GM12878 (cell line): ENCODE measurements at regions not wholly inside any gene's neighbourhood (a gene's known extent, or its start where the extent isn't known, plus 50 kb on each side); places are given as distances from the start of the nearest gene placed in this dataset.

ENCODE experiments used
- ATAC-seq: fragments of 200-7000 bp; cut with Tn5 transposase; 3 replicates; pipeline ENCODE4 v1.9.1; 2020; ENCODE audit warnings: mild to moderate bottlenecking, moderate library complexity
- BruUV-seq: library from RNA; stranded (reverse); fragments of 400-500 nt; replicated peaks from 2 replicates; lab custom pipeline; 2021; lab: Mats Ljungman, UMichigan
- CTCF ChIA-PET: fragments of 300-600 bp; sonication (Branson Sonifier 250); formaldehyde crosslinking; extraction: SDS; loops from one replicate; lab custom pipeline; 2021; ENCODE audit warnings: inconsistent platforms; lab: Yijun Ruan, JAX
- POLR2A ChIA-PET: fragments of 350-600 bp; formaldehyde crosslinking; extraction: SDS; loops from one replicate; lab custom pipeline; 2021; ENCODE audit warnings: inconsistent platforms; lab: Charles Lee
- RAD21 ChIA-PET: fragments of 300-600 bp; sonication (Branson Sonifier 250); formaldehyde crosslinking; loops from one replicate; lab custom pipeline; 2023; ENCODE audit warnings: antibody characterized with exemption; ENCODE audit not compliant: unreplicated experiment; lab: Charles Lee
- SMC1A ChIA-PET: fragments of 300-600 bp; sonication (Branson Sonifier 250); formaldehyde crosslinking; loops from one replicate; lab custom pipeline; 2023; ENCODE audit not compliant: unreplicated experiment, uncharacterized antibody; lab: Charles Lee
- DNase-seq: peaks from one replicate; pipeline ENCODE4 v3.0.0-alpha.2; 2011; ENCODE audit warnings: low read depth, low spot score
- FAIRE-seq: peaks from 3 replicates; lab custom pipeline; 2011; peaks lifted over from hg19 to GRCh38; lab: Jason Lieb, UNC
- H2AFZ ChIP-seq: 2 replicates; pipeline ENCODE4 v1.6.0; 2011; ENCODE audit warnings: low read depth, low read length, control low read depth; ENCODE audit not compliant: control insufficient read depth
- H3K27ac ChIP-seq: 2 replicates; pipeline ENCODE4 v1.5.1; 2011; ENCODE audit warnings: control low read depth; ENCODE audit not compliant: control insufficient read depth, insufficient read depth
- H3K27me3 ChIP-seq, 2 experiments: replicated peaks in 1 of 2; 2 replicates each; pipeline versions ENCODE4 v1.6.0 to v1.6.1; 2011; ENCODE audit warnings: low read length in 1 of 2; ENCODE audit not compliant: control insufficient read depth in 2 of 2, insufficient read depth in 2 of 2
- H3K36me3 ChIP-seq, 2 experiments: 2 replicates each; pipeline ENCODE4 v1.5.1; 2011; ENCODE audit warnings: low read length in 1 of 2; ENCODE audit not compliant: control insufficient read depth in 2 of 2, insufficient read depth in 2 of 2
- H3K4me1 ChIP-seq: 2 replicates; pipeline ENCODE4 v1.6.1; 2011; ENCODE audit warnings: mild to moderate bottlenecking, low read length, moderate library complexity, mixed read lengths; ENCODE audit not compliant: control insufficient read depth, insufficient read depth
- H3K4me2 ChIP-seq: 2 replicates; pipeline ENCODE4 v1.6.0; 2011; ENCODE audit warnings: control low read depth; ENCODE audit not compliant: control insufficient read depth, insufficient read depth
- H3K4me3 ChIP-seq: fragments of 200-600 bp; sonication (generic); 2 replicates; pipeline ENCODE4 v1.5.1; 2016
- H3K79me2 ChIP-seq: 2 replicates; pipeline ENCODE4 v1.6.0; 2011; ENCODE audit warnings: low read length; ENCODE audit not compliant: control insufficient read depth, insufficient read depth
- H3K9ac ChIP-seq: 2 replicates; pipeline ENCODE4 v1.8.0; 2011; ENCODE audit warnings: low read length, control low read depth, mixed read lengths; ENCODE audit not compliant: control insufficient read depth, insufficient read depth
- H3K9me3 ChIP-seq: replicated peaks from 3 replicates; pipeline ENCODE4 v1.5.1; 2011; ENCODE audit warnings: mild to moderate bottlenecking, low read length; ENCODE audit not compliant: control insufficient read depth, insufficient read depth
- H4K20me1 ChIP-seq: 2 replicates; pipeline ENCODE4 v1.6.0; 2011; ENCODE audit not compliant: control insufficient read depth, insufficient read depth
- ASH2L ChIP-seq: fragments of 300-600, 200-600 bp; sonication (generic); IDR thresholded peaks from 2 replicates; pipeline ENCODE4 v1.6.1; 2017; ENCODE audit warnings: low read depth, mild to moderate bottlenecking, borderline replicate concordance
- ATF2 ChIP-seq: IDR thresholded peaks from 2 replicates; pipeline ENCODE4 v1.6.1; 2012; ENCODE audit warnings: low read length, inconsistent platforms
- ATF7 ChIP-seq: fragments of 450-650 bp; IDR thresholded peaks from 2 replicates; pipeline ENCODE4 v1.6.1; 2016; ENCODE audit warnings: low read depth, mild to moderate bottlenecking
- BHLHE40 ChIP-seq, 2 experiments: fragments of 450-650 bp in 1 of 2; IDR thresholded peaks; 2 replicates each; pipeline ENCODE4 v1.6.1; 2011 to 2017; ENCODE audit warnings: low read depth in 2 of 2, borderline replicate concordance in 1 of 2, improper control_type of control experiment in 1 of 2, low read length in 1 of 2, mild to moderate bottlenecking in 1 of 2
- CEBPZ ChIP-seq: fragments of 150-350 bp; IDR thresholded peaks from 2 replicates; pipeline ENCODE4 v1.6.1; 2016; ENCODE audit warnings: low read depth, low read length
- CTCF ChIP-seq, 3 experiments: IDR thresholded peaks in 2 of 3; conservative IDR thresholded peaks in 1 of 3; 2 replicates each; pipeline ENCODE4 v1.5.1; 2011; ENCODE audit warnings: low read depth in 3 of 3, low read length in 3 of 3, mild to moderate bottlenecking in 3 of 3, control low read depth in 2 of 3, moderate library complexity in 2 of 3, inconsistent platforms in 1 of 3, mixed read lengths in 1 of 3; ENCODE audit not compliant: control insufficient read depth in 2 of 3, insufficient read depth in 1 of 3; ENCODE audit errors: extremely low read depth in 1 of 3
- EZH2 ChIP-seq: IDR thresholded peaks from 2 replicates; pipeline ENCODE4 v1.6.1; 2012; ENCODE audit warnings: low read depth, mild to moderate bottlenecking, control low read depth, inconsistent platforms, low read length, borderline replicate concordance; ENCODE audit not compliant: control insufficient read depth
- LARP7 ChIP-seq: fragments of 450-650 bp; IDR thresholded peaks from 2 replicates; pipeline ENCODE4 v1.6.1; 2017; ENCODE audit warnings: mild to moderate bottlenecking
- MEF2B ChIP-seq: fragments of 450-650 bp; IDR thresholded peaks from 2 replicates; pipeline ENCODE4 v1.6.1; 2018; ENCODE audit warnings: mild to moderate bottlenecking, moderate library complexity; ENCODE audit not compliant: partially characterized antibody, poor library complexity, severe bottlenecking
- NBN ChIP-seq: fragments of 450-650 bp; IDR thresholded peaks from 2 replicates; pipeline ENCODE4 v1.6.1; 2016
- RELB ChIP-seq: fragments of 450-650 bp; IDR thresholded peaks from 2 replicates; pipeline ENCODE4 v1.6.1; 2017; ENCODE audit warnings: low read depth, mild to moderate bottlenecking, moderate library complexity
- TARDBP ChIP-seq: IDR thresholded peaks from 2 replicates; pipeline ENCODE4 v1.6.1; 2016; ENCODE audit warnings: borderline replicate concordance
- USF1 ChIP-seq: IDR thresholded peaks from 2 replicates; pipeline ENCODE4 v1.6.1; 2011; ENCODE audit warnings: borderline replicate concordance, low read depth, mild to moderate bottlenecking, moderate library complexity, mixed read lengths, low read length; ENCODE audit not compliant: insufficient read depth; ENCODE audit errors: extremely low read length
- ZNF217 ChIP-seq: fragments of 450-650 bp; IDR thresholded peaks from 2 replicates; pipeline ENCODE4 v1.6.1; 2017; ENCODE audit warnings: antibody characterized with exemption, mild to moderate bottlenecking
- WGBS: methylation state at CpG from one replicate; pipeline ENCODE4 v1.1.6; 2016; ENCODE audit warnings: low lambda C conversion rate; ENCODE audit not compliant: insufficient replicate concordance, insufficient coverage; ENCODE audit errors: missing lambda C conversion rate; 5-methylcytosine and 5-hydroxymethylcytosine counted together
- in situ Hi-C: fragments of 300-500 bp; cut with MboI; formaldehyde crosslinking; loops from 9 replicates; pipeline ENCODE4 v1.14.3; 2018; ENCODE audit warnings: mixed read lengths
- intact Hi-C: fragments of 100-400 bp; cut with micrococcal nuclease; formaldehyde crosslinking; loops from one replicate; pipeline ENCODE4 v1.14.2; 2022; ENCODE audit not compliant: unreplicated experiment

GRCh38 chr5:12102151-12102550 is 197.9 kb upstream of the CTNND2 start:
- no peak overlapping the region for H3K9ac ChIP-seq
- CTCF ChIA-PET = no interaction called here
- H3K4me1 ChIP-seq = no peaks in the 10 kb centered on the region
- H3K9me3 ChIP-seq = no peaks in the 10 kb centered on the region
- no peak overlapping the region for H3K4me2 ChIP-seq
- H3K79me2 ChIP-seq = no peaks in the 10 kb centered on the region
- no TSS peak for BruUV-seq
- RAD21 ChIA-PET = no interaction called here
- intact Hi-C loops = no loop called here
- in situ Hi-C loops = no loop called here
- no peak overlapping the region for H2AFZ ChIP-seq
- FAIRE-seq (no peak), ATAC-seq (no peak)
- H3K4me3 ChIP-seq = no peak overlapping the region
- POLR2A ChIA-PET = no interaction called here
- H3K27me3 ChIP-seq = no peaks in the 10 kb centered on the region
- 35% methylated on average over 3 of the region's 3 CpGs for WGBS
- SMC1A ChIA-PET = interaction anchor here (0.8 kb wide), 1 partner anchor 16 kb away, joined by 4 read pairs; no protein-coding TSS in a partner anchor
- H4K20me1 ChIP-seq = no peaks in the 10 kb centered on the region
- no peak overlapping the region for H3K27ac ChIP-seq
- H3K36me3 ChIP-seq = no peaks in the 10 kb centered on the region
- TF ChIP-seq USF1 = no peak
- no peak for TF ChIP-seq NBN
- no peak for TF ChIP-seq LARP7
- TF ChIP-seq ASH2L = no peak
- no peak for TF ChIP-seq CEBPZ
- TF ChIP-seq BHLHE40 (IDR thresholded peaks at IDR 0.05; ENCODE audit: borderline replicate concordance in 1 of 2, low read depth in 2 of 2, low read length in 1 of 2) = no peak
- TF ChIP-seq ATF7 = no peak
- TF ChIP-seq TARDBP = no peak
- no peak for TF ChIP-seq ZNF217
- TF ChIP-seq CTCF (IDR thresholded peaks at IDR 0.05 in 2 of 3, conservative IDR thresholded peaks at IDR 0.05 in 1 of 3; ENCODE audit: control insufficient read depth in 2 of 3, extremely low read depth in 1 of 3, insufficient read depth in 1 of 3, low read depth in 3 of 3, low read length in 3 of 3) = no peak
- TF ChIP-seq EZH2 = no peak
- TF ChIP-seq RELB = no peak
- no peak for TF ChIP-seq MEF2B
- TF ChIP-seq ATF2 = no peak
- TF ChIP-seq, all 136 proteins: peak for 0
- DNase-seq = no peak
